HEK293T (cell line): ENCODE measurements at regions not wholly inside any gene's neighbourhood (a gene's known extent, or its start where the extent isn't known, plus 50 kb on each side); places are given as distances from the start of the nearest gene placed in this dataset.
"Not testable (repeated sequence)": the region's sequence is repeated elsewhere in the genome, so short reads cannot be mapped to it uniquely, and the experiment has no call there.

ENCODE experiments used
- CTCF ChIA-PET: fragments of 350-600 bp; formaldehyde crosslinking; extraction: SDS; loops from one replicate; lab custom pipeline; 2021; ENCODE audit warnings: antibody characterized with exemption, inconsistent platforms; lab: Yijun Ruan, JAX
- POLR2A ChIA-PET: fragments of 350-600 bp; formaldehyde crosslinking; extraction: SDS; loops from one replicate; lab custom pipeline; 2020; ENCODE audit warnings: antibody characterized with exemption, inconsistent platforms; lab: Yijun Ruan, JAX
- DNase-seq: peaks from one replicate; pipeline ENCODE4 v3.0.0; 2012; ENCODE audit warnings: mixed read lengths; ENCODE audit errors: extremely low spot score
- ARNT ChIP-seq: fragments of 450-650 bp; IDR thresholded peaks from 2 replicates; pipeline ENCODE4 v1.6.1; 2017; ENCODE audit warnings: mild to moderate bottlenecking
- BHLHE40 ChIP-seq: fragments of 450-650 bp; IDR thresholded peaks from 2 replicates; pipeline ENCODE4 v1.6.1; 2016; ENCODE audit warnings: mild to moderate bottlenecking, moderate library complexity, borderline replicate concordance
- CTBP1 ChIP-seq: fragments of 450-650 bp; IDR thresholded peaks from 2 replicates; pipeline ENCODE4 v1.6.1; 2016; ENCODE audit warnings: borderline replicate concordance
- ELF4 ChIP-seq: fragments of 450-650 bp; IDR thresholded peaks from 2 replicates; pipeline ENCODE4 v1.6.1; 2017; ENCODE audit warnings: antibody characterized with exemption
- FOXA1 ChIP-seq: fragments of 450-650 bp; IDR thresholded peaks from 2 replicates; pipeline ENCODE4 v1.6.1; 2016; ENCODE audit warnings: mild to moderate bottlenecking
- FOXK2 ChIP-seq: fragments of 450-650 bp; IDR thresholded peaks from 2 replicates; pipeline ENCODE4 v1.6.1; 2016; ENCODE audit warnings: mild to moderate bottlenecking
- FOXM1 ChIP-seq: fragments of 450-650 bp; IDR thresholded peaks from 2 replicates; pipeline ENCODE4 v1.6.1; 2017; ENCODE audit warnings: mild to moderate bottlenecking, borderline replicate concordance
- HDGF ChIP-seq: fragments of 450-650 bp; IDR thresholded peaks from 2 replicates; pipeline ENCODE4 v1.6.1; 2017; ENCODE audit warnings: antibody characterized with exemption, borderline replicate concordance
- L3MBTL2 ChIP-seq: fragments of 450-650 bp; conservative IDR thresholded peaks from 2 replicates; pipeline ENCODE4 v1.6.1; 2016; ENCODE audit warnings: mild to moderate bottlenecking
- LEF1 ChIP-seq: fragments of 450-650 bp; IDR thresholded peaks from 2 replicates; pipeline ENCODE4 v1.6.1; 2017; ENCODE audit warnings: mild to moderate bottlenecking, borderline replicate concordance
- NFRKB ChIP-seq: fragments of 450-650 bp; IDR thresholded peaks from 2 replicates; pipeline ENCODE4 v1.6.1; 2016; ENCODE audit warnings: mild to moderate bottlenecking, moderate library complexity
- PKNOX1 ChIP-seq: fragments of 450-650 bp; IDR thresholded peaks from 2 replicates; pipeline ENCODE4 v1.6.1; 2016
- SP1 ChIP-seq: fragments of 450-650 bp; IDR thresholded peaks from 2 replicates; pipeline ENCODE4 v1.6.1; 2017
- SUZ12 ChIP-seq: fragments of 450-650 bp; IDR thresholded peaks from 2 replicates; pipeline ENCODE4 v1.6.1; 2016; ENCODE audit warnings: mild to moderate bottlenecking
- TARDBP ChIP-seq: fragments of 450-650 bp; IDR thresholded peaks from 2 replicates; pipeline ENCODE4 v1.6.1; 2016
- ZNF384 ChIP-seq: fragments of 450-650 bp; IDR thresholded peaks from 2 replicates; pipeline ENCODE4 v1.6.1; 2016

- no peak for DNase-seq
- ChIA-PET POLR2A (no interaction called here), CTCF (no interaction called here)
- TF ChIP-seq BHLHE40 (no peak), HDGF (no peak), LEF1 (no peak), TARDBP (no peak), ARNT (no peak), SUZ12 (no peak), ELF4 (no peak), ZNF384 (no peak), PKNOX1 (no peak), CTBP1 (no peak), L3MBTL2 (no peak), FOXM1 (no peak), FOXK2 (no peak), FOXA1 (no peak)
These were observed 138.1 kb upstream of the JARID2 start for GRCh38 chr6:15107644-15108382.

- POLR2A ChIA-PET = no interaction called here
- CTCF ChIA-PET = no interaction called here
- DNase-seq = no peak
- no peak for TF ChIP-seq FOXM1
- TF ChIP-seq ZNF384 = no peak
- TF ChIP-seq FOXK2 = no peak
- TF ChIP-seq FOXA1 = no peak
- TF ChIP-seq BHLHE40 = no peak
- no peak for TF ChIP-seq HDGF
- no peak for TF ChIP-seq LEF1
- TF ChIP-seq SP1 = no peak
- TF ChIP-seq L3MBTL2 = no peak
- TF ChIP-seq PKNOX1 = no peak
- TF ChIP-seq ARNT = no peak
- TF ChIP-seq TARDBP = no peak
- TF ChIP-seq CTBP1 = no peak
- TF ChIP-seq SUZ12 = no peak
- TF ChIP-seq ELF4 = no peak
- no peak for TF ChIP-seq NFRKB
These were observed 137.5 kb upstream of the JARID2 start for GRCh38 chr6:15108383-15108715.

- no peak for TF ChIP-seq ZNF384
- no peak for TF ChIP-seq CTBP1
- TF ChIP-seq L3MBTL2 = no peak
- no peak for TF ChIP-seq NFRKB
- TF ChIP-seq SUZ12 = no peak
- no peak for TF ChIP-seq FOXK2
- no peak for TF ChIP-seq ELF4
- DNase-seq = no peak
- POLR2A ChIA-PET = no interaction called here
- CTCF ChIA-PET = no interaction called here
These were observed 136.4 kb upstream of the JARID2 start for GRCh38 chr6:15109338-15110090.

GRCh38 chr6:15110726-15111354, 135.0 kb upstream of the JARID2 start:
- DNase-seq = no peak
- ChIA-PET POLR2A (no interaction called here), CTCF (no interaction called here)
- TF ChIP-seq PKNOX1 = no peak
- no peak for TF ChIP-seq FOXA1
- no peak for TF ChIP-seq LEF1
- TF ChIP-seq L3MBTL2 = no peak
- no peak for TF ChIP-seq TARDBP
- TF ChIP-seq ARNT = no peak
- no peak for TF ChIP-seq FOXM1
- no peak for TF ChIP-seq SUZ12
- no peak for TF ChIP-seq ELF4
- TF ChIP-seq SP1 = no peak
- TF ChIP-seq BHLHE40 = no peak
- TF ChIP-seq NFRKB = no peak
- no peak for TF ChIP-seq CTBP1

- CTCF ChIA-PET, DNase-seq, POLR2A ChIA-PET: not testable (repeated sequence)
These were observed 134.3 kb upstream of the JARID2 start for GRCh38 chr6:15111576-15111975.

- no peak for DNase-seq
- ChIA-PET POLR2A (no interaction called here), CTCF (no interaction called here)
- TF ChIP-seq FOXA1 (no peak), SP1 (no peak), ARNT (no peak), TARDBP (no peak), HDGF (no peak), NFRKB (no peak), ZNF384 (no peak), L3MBTL2 (no peak), ELF4 (no peak), PKNOX1 (no peak), CTBP1 (no peak), BHLHE40 (no peak), SUZ12 (no peak), FOXK2 (no peak), FOXM1 (no peak), LEF1 (no peak)
These were observed 132.3 kb upstream of the JARID2 start for GRCh38 chr6:15113587-15113986.
